ENCODE measurements at regions not wholly inside any gene's neighbourhood (a gene's known extent, or its start where the extent isn't known, plus 50 kb on each side); places are given as distances from the start of the nearest gene placed in this dataset.

DNA sequence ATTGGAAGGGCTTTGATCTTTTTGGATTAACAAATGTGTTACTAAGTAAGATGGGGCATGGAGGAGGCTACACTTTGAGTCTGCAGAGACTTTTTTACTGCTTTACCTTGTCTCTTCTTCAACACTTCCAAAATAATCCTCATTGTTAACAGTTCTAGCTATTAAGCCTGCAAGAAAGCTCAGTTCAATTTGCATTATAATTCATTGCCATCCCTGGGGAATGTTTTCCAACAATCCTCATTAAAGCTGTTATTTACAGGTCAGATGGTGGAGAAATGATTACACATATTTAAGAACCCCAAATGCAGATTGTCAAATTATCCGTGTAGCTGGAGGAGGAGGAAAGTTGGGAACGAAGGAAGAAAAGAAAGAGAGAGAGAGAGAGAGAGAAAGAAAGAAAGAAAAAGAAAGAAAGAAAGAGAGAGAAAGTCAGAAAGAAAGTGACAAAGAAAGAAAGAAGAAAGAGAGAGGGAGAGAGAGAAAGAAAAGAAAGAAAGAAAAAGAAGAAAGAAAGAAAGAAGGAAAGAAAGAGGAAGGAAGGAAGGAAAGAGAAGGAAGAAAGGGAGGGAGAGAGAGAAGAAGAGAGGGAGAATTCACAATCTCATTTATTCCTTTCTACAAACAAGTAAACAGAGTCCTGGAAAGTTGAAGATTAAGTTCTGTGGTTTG, 443.9 kb downstream of the INSC start:
- Mint-ChIP-seq H3K27me3 (no peaks in the 10 kb centered on the region), H3K36me3 (no peaks in the 10 kb centered on the region), H3K4me1 (ENCODE audit: low read depth) (no peaks in the 10 kb centered on the region), H3K27ac (no peak overlapping the region), H3K9me3 (no peaks in the 10 kb centered on the region), H3K4me3 (no peak overlapping the region)
- ChIA-PET POLR2A (no interaction called here), CTCF (no interaction called here)
- intact Hi-C loops (cut with micrococcal nuclease), result no loop called here
- DNase-seq, result no peak

DNA sequence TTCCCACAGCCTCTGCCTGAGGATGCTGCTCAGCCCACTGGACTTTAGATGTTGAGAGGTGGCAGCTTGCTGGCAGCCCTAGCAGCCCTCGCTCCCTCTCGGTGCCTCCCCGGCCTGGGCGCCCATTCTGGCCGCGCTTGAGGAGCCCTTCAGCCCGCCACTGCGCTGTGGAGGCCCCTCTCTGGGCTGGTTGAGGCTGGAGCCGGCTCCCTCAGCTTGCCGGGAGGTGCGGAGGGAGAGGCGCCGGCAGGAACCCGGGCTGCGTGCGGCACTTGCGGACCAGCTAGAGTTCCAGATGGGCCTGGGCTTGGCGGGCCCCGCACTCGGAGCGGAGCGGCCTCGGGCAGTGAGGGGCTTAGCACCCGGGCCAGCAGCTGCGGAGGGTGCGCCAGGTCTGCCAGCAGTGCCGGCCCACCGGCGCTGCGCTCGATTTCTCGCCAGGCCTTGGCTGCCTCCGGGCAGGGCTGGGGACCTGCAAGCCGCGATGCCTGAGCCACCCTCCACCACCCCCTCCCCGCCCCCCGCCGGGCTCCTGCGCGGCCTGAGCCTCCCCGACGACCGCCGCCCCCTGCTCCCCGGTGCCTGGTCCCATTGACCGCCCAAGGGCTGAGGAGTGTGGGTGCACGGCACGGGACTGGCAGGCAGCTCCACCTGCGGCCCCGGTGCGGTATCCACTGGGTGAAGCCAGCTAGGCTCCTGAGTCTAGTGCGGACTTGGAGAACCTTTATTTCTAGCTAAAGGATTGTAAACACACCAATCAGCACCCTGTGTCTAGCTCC, 446.2 kb downstream of the INSC start:
- intact Hi-C loops (cut with micrococcal nuclease), result no loop called here
- no peaks in the 10 kb centered on the region for H3K9me3 Mint-ChIP-seq
- POLR2A ChIA-PET, result no interaction called here
- no peak overlapping the region for H3K27ac Mint-ChIP-seq
- no peak overlapping the region for H3K4me3 Mint-ChIP-seq
- no peaks in the 10 kb centered on the region for H3K4me1 Mint-ChIP-seq (ENCODE audit: low read depth)
- CTCF ChIA-PET, result no interaction called here
- H3K27me3 Mint-ChIP-seq, result no peaks in the 10 kb centered on the region
- DNase-seq, result no peak
- H3K36me3 Mint-ChIP-seq, result no peaks in the 10 kb centered on the region

DNA sequence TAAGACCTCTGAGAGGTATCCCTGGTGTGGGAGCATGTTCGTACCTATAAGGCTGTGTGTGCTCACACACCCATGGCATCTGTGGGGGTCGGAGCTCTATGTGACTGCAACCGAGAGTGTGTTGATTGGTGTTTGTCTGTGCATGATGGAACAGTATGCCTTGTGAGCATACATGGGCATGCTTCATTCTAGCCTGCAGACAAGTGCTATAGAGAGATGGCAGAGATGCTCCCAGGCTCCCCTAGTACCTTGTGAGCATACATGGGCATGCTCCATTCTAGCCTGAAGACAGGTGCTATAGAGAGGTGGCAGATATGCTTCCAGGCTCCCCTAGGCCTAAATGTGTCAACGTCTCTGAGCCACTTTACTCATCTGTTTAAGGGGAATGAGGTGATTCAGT, 447.5 kb downstream of the INSC start:
- CTCF ChIA-PET, result no interaction called here
- POLR2A ChIA-PET, result no interaction called here
- no peaks in the 10 kb centered on the region for H3K9me3 Mint-ChIP-seq
- H3K27me3 Mint-ChIP-seq, result no peaks in the 10 kb centered on the region
- no peaks in the 10 kb centered on the region for H3K36me3 Mint-ChIP-seq
- DNase-seq, result no peak
- H3K4me3 Mint-ChIP-seq, result no peak overlapping the region
- no peaks in the 10 kb centered on the region for H3K4me1 Mint-ChIP-seq (ENCODE audit: low read depth)
- intact Hi-C loops (cut with micrococcal nuclease), result no loop called here
- no peak overlapping the region for H3K27ac Mint-ChIP-seq

DNA sequence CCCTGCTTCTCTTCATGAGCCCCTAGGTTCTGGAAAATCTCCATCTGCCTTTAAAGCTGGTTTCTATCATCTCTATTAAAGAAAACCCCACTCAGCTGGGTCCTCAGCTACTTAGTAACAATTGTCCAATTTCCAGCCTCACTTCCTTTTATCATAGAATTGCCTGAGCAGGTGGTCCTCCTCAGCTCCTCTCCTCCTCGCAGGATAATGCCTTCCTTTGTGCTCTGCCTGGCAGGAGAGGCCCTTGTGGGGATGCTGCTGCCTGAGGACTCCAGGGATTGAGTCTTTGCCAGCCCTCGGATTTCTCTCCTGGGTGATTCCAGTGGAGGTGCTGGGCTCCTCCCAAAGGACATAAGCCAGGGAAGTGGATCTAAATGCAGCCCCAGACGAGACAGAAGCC, 448.3 kb downstream of the INSC start:
- Mint-ChIP-seq H3K9me3 (no peaks in the 10 kb centered on the region), H3K4me1 (ENCODE audit: low read depth) (no peaks in the 10 kb centered on the region), H3K27ac (no peak overlapping the region), H3K36me3 (no peaks in the 10 kb centered on the region), H3K4me3 (no peak overlapping the region), H3K27me3 (no peaks in the 10 kb centered on the region)
- ChIA-PET POLR2A (no interaction called here), CTCF (no interaction called here)
- intact Hi-C loops (cut with micrococcal nuclease), result no loop called here
- DNase-seq, result no peak

DNA sequence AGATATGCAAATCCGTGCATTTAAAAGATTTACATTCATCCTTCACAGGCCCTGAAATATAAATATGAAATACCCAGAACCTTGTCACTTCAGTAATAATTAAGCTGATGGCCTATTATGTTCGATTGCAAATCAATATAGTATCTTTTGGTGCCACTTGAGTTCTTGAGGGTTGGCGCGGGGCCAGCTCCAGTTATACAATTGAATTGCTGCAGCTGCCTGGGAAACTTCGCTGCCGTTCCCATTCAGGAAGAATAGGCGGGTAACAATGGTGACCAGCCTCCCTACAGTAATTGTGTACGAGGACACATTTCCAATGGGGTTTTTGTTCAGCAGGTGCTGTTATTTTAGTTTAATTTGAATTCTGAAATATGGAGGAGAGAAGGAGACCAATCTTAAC, 451.2 kb downstream of the INSC start:
- CTCF ChIA-PET, result no interaction called here
- POLR2A ChIA-PET, result no interaction called here
- no peak overlapping the region for H3K27ac Mint-ChIP-seq
- H3K4me1 Mint-ChIP-seq (ENCODE audit: low read depth), result no peaks in the 10 kb centered on the region
- DNase-seq, result no peak
- H3K27me3 Mint-ChIP-seq, result no peaks in the 10 kb centered on the region
- H3K9me3 Mint-ChIP-seq, result no peaks in the 10 kb centered on the region
- intact Hi-C loops (cut with micrococcal nuclease), result no loop called here
- H3K4me3 Mint-ChIP-seq, result no peak overlapping the region
- H3K36me3 Mint-ChIP-seq, result no peaks in the 10 kb centered on the region

DNA sequence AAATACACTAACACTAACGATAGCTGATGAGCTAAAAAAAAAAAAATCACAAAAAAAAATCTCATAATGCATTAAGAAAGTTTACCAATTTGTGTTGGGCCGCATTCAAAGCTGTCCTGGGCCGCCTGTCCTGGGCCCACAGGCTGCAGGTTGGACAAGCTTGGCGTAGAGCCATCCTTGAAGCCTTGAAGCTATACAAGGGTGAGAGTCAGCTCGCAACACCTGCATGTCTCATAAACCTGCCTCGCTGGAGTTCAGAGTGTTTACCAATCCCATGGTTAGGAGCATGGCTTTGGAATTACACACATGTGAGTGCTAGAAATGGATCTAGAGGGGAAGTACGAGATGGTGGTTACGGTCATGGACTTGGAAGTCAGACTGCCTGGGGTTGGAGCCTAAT, 453.7 kb downstream of the INSC start:
- DNase-seq, result no peak
- H3K27ac Mint-ChIP-seq, result no peak overlapping the region
- H3K9me3 Mint-ChIP-seq, result no peaks in the 10 kb centered on the region
- ChIA-PET CTCF (no interaction called here), POLR2A (no interaction called here)
- intact Hi-C loops (cut with micrococcal nuclease), result no loop called here
- H3K4me1 Mint-ChIP-seq (ENCODE audit: low read depth), result no peaks in the 10 kb centered on the region
- H3K4me3 Mint-ChIP-seq, result no peak overlapping the region
- H3K36me3 Mint-ChIP-seq, result no peaks in the 10 kb centered on the region
- no peaks in the 10 kb centered on the region for H3K27me3 Mint-ChIP-seq

DNA sequence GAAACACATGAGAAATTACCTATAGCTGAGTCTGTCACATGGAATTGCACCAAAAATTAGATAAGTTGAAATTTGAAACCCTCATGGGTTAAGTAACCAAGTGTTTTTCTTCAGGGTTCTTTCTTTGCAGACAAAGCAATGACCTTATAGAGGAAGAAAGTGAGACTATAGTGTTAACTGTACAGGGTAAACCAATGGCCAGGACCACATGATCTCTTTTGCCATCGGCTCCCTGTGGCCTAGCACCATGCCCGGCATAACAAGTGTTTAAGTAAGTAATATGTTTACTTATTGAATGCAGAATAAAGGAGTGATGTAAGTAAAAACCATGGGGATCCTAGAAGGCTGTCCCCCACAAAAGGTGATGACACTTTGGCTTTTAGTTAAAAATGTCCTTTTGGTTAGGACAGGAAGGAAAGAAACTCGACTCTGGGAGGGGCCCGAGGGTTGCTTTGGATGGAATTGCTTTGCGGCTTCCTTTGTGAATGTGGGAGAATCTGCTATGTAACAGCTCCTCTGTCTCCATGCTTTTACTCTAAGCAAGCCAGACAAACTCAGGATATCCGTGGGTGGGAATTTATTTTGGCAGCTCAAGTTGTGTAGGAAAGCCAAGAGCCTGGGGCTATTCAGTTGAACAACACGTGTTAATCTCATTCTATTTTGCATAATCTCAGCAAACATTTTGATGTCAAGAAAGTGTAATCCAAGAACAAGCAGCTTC, 454.7 kb downstream of the INSC start:
- no peak overlapping the region for H3K4me3 Mint-ChIP-seq
- H3K27me3 Mint-ChIP-seq, result no peaks in the 10 kb centered on the region
- CTCF ChIA-PET, result no interaction called here
- H3K27ac Mint-ChIP-seq, result no peak overlapping the region
- POLR2A ChIA-PET, result no interaction called here
- H3K4me1 Mint-ChIP-seq (ENCODE audit: low read depth), result no peaks in the 10 kb centered on the region
- intact Hi-C loops (cut with micrococcal nuclease), result no loop called here
- H3K9me3 Mint-ChIP-seq, result no peaks in the 10 kb centered on the region
- H3K36me3 Mint-ChIP-seq, result no peaks in the 10 kb centered on the region
- no peak for DNase-seq

DNA sequence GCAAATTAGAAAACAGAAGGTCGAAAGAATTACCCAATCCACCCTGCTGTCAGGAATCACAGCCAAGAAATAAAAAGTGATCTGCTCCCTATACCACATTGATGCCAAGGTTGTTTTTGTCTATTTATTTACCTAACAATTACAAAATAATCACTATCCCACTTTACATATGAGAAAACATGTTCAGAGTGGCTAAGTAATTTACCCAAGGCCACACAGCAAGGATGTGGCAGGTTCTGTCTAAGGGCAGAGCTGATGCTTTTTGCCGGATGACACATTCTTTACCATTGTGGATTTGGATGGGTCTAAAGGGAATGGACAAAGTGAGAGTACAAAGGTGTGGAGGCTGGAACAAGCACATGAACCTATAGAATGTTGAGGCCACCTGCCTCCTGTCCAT, 460.7 kb downstream of the INSC start:
- no peaks in the 10 kb centered on the region for H3K36me3 Mint-ChIP-seq
- POLR2A ChIA-PET, result no interaction called here
- H3K9me3 Mint-ChIP-seq, result no peaks in the 10 kb centered on the region
- no peak for DNase-seq
- no peak overlapping the region for H3K4me3 Mint-ChIP-seq
- no peaks in the 10 kb centered on the region for H3K4me1 Mint-ChIP-seq (ENCODE audit: low read depth)
- intact Hi-C loops (cut with micrococcal nuclease), result no loop called here
- CTCF ChIA-PET, result no interaction called here
- no peaks in the 10 kb centered on the region for H3K27me3 Mint-ChIP-seq
- no peak overlapping the region for H3K27ac Mint-ChIP-seq

DNA sequence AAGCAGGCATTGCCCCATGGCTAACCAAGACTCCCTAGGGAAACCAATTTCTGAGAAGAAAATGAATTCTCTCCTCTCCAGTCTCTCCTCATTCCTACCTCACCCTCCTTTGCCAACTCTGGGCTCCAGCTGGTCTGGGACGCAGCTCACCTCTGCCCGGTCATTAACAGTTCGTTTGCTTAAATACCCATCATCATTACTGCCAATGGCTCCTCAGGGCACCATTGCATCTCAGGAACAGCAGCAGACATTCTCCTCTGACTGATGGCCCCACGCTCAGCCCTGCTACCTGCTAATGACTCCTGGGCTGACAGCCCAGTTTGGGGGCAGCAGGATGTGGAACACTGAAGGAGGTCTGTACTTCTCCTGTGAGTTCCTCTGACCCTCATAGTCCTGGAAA, 462.0 kb downstream of the INSC start:
- ChIA-PET CTCF (interaction anchor here (0.6 kb wide), 1 partner anchor 74 kb away, joined by 3 read pairs; no protein-coding TSS in a partner anchor), POLR2A (no interaction called here)
- Mint-ChIP-seq H3K36me3 (no peaks in the 10 kb centered on the region), H3K27ac (no peak overlapping the region), H3K27me3 (no peaks in the 10 kb centered on the region), H3K4me1 (ENCODE audit: low read depth) (no peaks in the 10 kb centered on the region), H3K4me3 (no peak overlapping the region), H3K9me3 (no peaks in the 10 kb centered on the region)
- intact Hi-C loops (cut with micrococcal nuclease), result no loop called here
- no peak for DNase-seq

DNA sequence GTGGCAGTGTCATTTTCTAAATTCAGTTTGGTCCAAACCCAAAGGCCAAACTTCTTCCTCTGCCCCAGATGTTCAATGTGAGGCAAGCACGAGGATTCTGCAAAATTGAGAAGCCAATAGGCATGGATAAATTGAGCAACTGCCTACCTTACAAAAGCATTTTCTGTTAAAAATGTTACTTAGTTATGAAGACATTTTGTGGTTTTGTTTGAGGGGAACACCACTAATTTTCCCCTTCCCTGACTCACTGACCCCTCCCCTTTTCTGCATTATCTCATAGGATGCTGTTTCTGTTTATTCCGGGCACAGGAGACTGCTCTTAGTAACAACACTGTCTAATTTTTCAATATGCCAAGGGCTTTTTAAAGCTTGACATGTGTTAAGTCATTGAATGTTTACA, 462.8 kb downstream of the INSC start:
- Mint-ChIP-seq H3K4me3 (no peak overlapping the region), H3K27ac (no peak overlapping the region), H3K27me3 (no peaks in the 10 kb centered on the region), H3K36me3 (no peaks in the 10 kb centered on the region), H3K4me1 (ENCODE audit: low read depth) (no peaks in the 10 kb centered on the region), H3K9me3 (no peaks in the 10 kb centered on the region)
- intact Hi-C loops (cut with micrococcal nuclease), result no loop called here
- CTCF ChIA-PET, result no interaction called here
- no peak for DNase-seq
- POLR2A ChIA-PET, result no interaction called here

DNA sequence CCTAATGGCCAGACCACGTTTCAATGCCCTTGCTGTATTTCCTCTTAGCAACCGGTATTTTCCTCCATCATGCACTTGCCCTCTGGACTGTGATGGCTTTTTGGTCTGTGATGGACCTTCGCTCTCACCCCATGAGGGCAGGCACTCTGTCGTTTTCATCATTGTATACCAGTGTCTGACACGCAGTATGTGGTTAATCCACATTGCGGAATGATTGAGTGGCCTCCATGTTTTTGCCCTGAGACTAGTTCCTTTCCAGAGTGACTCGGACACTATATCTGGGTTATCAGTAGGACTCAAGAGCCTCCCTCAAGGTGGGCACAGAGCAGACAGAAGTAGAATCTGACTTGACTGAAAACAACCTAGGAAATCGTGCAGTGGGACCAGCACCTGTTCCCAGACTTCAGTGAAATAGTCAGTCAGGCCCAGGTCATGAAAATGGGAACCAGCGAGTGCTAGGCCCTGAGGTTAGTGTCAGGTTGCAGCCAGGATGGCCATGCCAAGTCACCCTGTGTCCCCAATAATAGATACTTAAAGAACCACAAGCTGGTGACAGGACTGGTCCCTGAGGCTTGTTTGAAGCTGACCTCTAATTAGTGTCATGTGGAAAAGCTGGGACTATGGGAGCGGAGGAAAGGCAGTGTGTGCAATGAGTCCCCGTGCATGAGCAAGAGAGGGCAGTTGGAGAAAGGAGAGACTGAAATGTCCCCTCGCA, 464.7 kb downstream of the INSC start:
- no peak overlapping the region for H3K27ac Mint-ChIP-seq
- H3K9me3 Mint-ChIP-seq, result no peaks in the 10 kb centered on the region
- H3K36me3 Mint-ChIP-seq, result no peaks in the 10 kb centered on the region
- H3K4me3 Mint-ChIP-seq, result no peak overlapping the region
- H3K4me1 Mint-ChIP-seq (ENCODE audit: low read depth), result no peaks in the 10 kb centered on the region
- no peak for DNase-seq
- POLR2A ChIA-PET, result no interaction called here
- intact Hi-C loops (cut with micrococcal nuclease), result no loop called here
- no peaks in the 10 kb centered on the region for H3K27me3 Mint-ChIP-seq
- CTCF ChIA-PET, result no interaction called here

DNA sequence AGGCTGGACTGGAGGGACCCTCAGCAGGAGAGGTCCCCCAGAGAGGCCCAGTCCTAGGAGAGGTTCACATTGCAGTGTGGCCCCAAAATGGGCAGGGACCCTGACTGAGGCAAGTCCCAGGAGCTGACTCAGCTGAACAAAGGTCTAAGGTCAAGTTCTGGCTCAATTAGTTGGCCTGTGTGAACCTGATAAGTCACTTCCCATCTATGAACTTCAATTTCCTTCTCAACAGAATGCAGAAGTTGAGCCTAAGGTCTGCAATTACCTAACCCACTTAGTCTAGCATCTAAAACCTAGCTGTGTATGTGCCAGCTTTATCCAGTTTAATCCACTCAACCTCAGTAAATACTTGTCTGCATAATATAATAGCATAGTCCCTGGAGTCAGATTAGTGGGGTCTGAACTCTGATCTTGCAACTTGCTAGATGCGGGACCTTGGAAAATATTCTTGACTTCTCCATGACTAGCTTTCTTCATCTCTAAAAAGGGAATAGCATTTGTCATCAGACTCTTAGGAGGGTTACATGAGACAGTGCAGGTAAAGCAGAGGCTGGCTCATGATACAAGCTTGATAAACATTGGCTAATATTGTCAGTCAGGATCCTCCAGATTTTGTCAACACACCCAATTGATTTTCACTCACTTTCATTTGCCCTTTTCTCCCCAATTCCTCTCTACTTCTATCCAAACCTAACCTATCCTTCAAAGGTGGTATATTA, 465.5 kb downstream of the INSC start:
- POLR2A ChIA-PET, result no interaction called here
- no peak overlapping the region for H3K27ac Mint-ChIP-seq
- H3K27me3 Mint-ChIP-seq, result no peaks in the 10 kb centered on the region
- H3K4me3 Mint-ChIP-seq, result no peak overlapping the region
- DNase-seq, result no peak
- intact Hi-C loops (cut with micrococcal nuclease), result no loop called here
- no peaks in the 10 kb centered on the region for H3K9me3 Mint-ChIP-seq
- H3K36me3 Mint-ChIP-seq, result no peaks in the 10 kb centered on the region
- CTCF ChIA-PET, result no interaction called here
- no peaks in the 10 kb centered on the region for H3K4me1 Mint-ChIP-seq (ENCODE audit: low read depth)

Data from activated CD4-positive, alpha-beta memory T cell treated with anti-CD3 and anti-CD28 coated beads for 36 hours (primary cell).